ENCODE measurements at regions not wholly inside any gene's neighbourhood (a gene's known extent, or its start where the extent isn't known, plus 50 kb on each side); places are given as distances from the start of the nearest gene placed in this dataset.
"Not testable (repeated sequence)": the region's sequence is repeated elsewhere in the genome, so short reads cannot be mapped to it uniquely, and the experiment has no call there.

GRCh38 chr7:39758234-39758970, 135.0 kb downstream of the RALA start:
- peak; percentile 11 for DNase-seq

GRCh38 chr7:39761449-39761848, 138.1 kb downstream of the RALA start:
- DNase-seq: no peak

GRCh38 chr7:39762466-39762865, 139.1 kb downstream of the RALA start:
- DNase-seq: not testable (repeated sequence)

GRCh38 chr7:39762881-39763280, 139.5 kb downstream of the RALA start:
- DNase-seq: not testable (repeated sequence)

- DNase-seq: not testable (repeated sequence)
Measured at GRCh38 chr7:39765833-39766232, 142.5 kb downstream of the RALA start.

GRCh38 chr7:39768439-39768838, 145.1 kb downstream of the RALA start:
- DNase-seq: not testable (repeated sequence)

- DNase-seq: not testable (repeated sequence)
Measured at GRCh38 chr7:39774341-39774851, 151.0 kb downstream of the RALA start.

- not testable (repeated sequence) for DNase-seq
Measured at GRCh38 chr7:39781557-39781956, 158.2 kb downstream of the RALA start.

- not testable (repeated sequence) for DNase-seq
Measured at GRCh38 chr7:39786440-39786839, 163.1 kb downstream of the RALA start.

GRCh38 chr7:39791035-39791434, 159.0 kb upstream of the CDK13 start:
- not testable (repeated sequence) for DNase-seq

GRCh38 chr7:39791911-39792310, 158.1 kb upstream of the CDK13 start:
- not testable (repeated sequence) for DNase-seq

GRCh38 chr7:39793026-39793425, 157.0 kb upstream of the CDK13 start:
- not testable (repeated sequence) for DNase-seq

- not testable (repeated sequence) for DNase-seq
Measured at GRCh38 chr7:39793851-39794250, 156.2 kb upstream of the CDK13 start.

GRCh38 chr7:39796947-39797346, 153.1 kb upstream of the CDK13 start:
- DNase-seq: not testable (repeated sequence)

GRCh38 chr7:39798077-39798476, 152.0 kb upstream of the CDK13 start:
- DNase-seq: not testable (repeated sequence)

GRCh38 chr7:39808796-39809481, 141.1 kb upstream of the CDK13 start:
- DNase-seq: no peak

- peak; percentile 93 for DNase-seq
Measured at GRCh38 chr7:39810204-39810642, 139.8 kb upstream of the CDK13 start.

- DNase-seq: no peak
Measured at GRCh38 chr7:39810710-39811109, 139.3 kb upstream of the CDK13 start.

- no peak for DNase-seq
Measured at GRCh38 chr7:39811161-39811614, 138.9 kb upstream of the CDK13 start.

- no peak for DNase-seq
Measured at GRCh38 chr7:39816462-39817060, 133.5 kb upstream of the CDK13 start.

GRCh38 chr7:39819514-39819913, 130.5 kb upstream of the CDK13 start:
- DNase-seq: no peak

- peak; percentile 65 for DNase-seq
Measured at GRCh38 chr7:39824456-39825200, 125.4 kb upstream of the CDK13 start.
